ENCODE measurements at regions not wholly inside any gene's neighbourhood (a gene's known extent, or its start where the extent isn't known, plus 50 kb on each side); places are given as distances from the start of the nearest gene placed in this dataset.
"Not testable (repeated sequence)": the region's sequence is repeated elsewhere in the genome, so short reads cannot be mapped to it uniquely, and the experiment has no call there.

DNA sequence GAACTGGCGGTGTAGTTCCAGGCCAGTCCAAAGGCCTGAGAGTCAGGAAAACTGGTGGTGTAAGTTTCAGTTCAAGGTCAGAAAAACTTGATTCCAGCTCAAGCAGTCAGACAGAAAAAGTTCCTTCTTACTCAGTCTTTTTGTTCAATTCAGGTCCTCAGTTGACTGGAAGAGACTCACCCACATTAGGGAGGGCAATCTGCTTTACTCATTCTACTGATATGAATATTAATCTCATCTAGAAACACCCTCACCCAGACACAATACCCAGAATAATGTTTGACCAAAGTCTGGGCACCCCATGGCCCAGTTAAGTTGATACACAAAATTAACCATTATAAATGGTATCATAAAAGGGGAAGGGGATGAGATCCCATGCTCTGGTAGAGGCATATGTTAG is 50.1 kb upstream of the LTA4H start:
- TF ChIP-seq, protein P1, sequence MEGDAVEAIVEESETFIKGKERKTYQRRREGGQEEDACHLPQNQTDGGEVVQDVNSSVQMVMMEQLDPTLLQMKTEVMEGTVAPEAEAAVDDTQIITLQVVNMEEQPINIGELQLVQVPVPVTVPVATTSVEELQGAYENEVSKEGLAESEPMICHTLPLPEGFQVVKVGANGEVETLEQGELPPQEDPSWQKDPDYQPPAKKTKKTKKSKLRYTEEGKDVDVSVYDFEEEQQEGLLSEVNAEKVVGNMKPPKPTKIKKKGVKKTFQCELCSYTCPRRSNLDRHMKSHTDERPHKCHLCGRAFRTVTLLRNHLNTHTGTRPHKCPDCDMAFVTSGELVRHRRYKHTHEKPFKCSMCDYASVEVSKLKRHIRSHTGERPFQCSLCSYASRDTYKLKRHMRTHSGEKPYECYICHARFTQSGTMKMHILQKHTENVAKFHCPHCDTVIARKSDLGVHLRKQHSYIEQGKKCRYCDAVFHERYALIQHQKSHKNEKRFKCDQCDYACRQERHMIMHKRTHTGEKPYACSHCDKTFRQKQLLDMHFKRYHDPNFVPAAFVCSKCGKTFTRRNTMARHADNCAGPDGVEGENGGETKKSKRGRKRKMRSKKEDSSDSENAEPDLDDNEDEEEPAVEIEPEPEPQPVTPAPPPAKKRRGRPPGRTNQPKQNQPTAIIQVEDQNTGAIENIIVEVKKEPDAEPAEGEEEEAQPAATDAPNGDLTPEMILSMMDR (IDR thresholded peaks at IDR 0.05) = no peak
- no peaks in the 10 kb centered on the region for H3K9me3 ChIP-seq (ENCODE audit: control insufficient read depth, low read length)
- H3K9ac ChIP-seq = no peak overlapping the region
- H3K4me1 ChIP-seq = no peaks in the 10 kb centered on the region
- no peaks in the 10 kb centered on the region for H3K79me2 ChIP-seq
- H3K4me2 ChIP-seq (ENCODE audit: low read length) = no peak overlapping the region
- no peaks in the 10 kb centered on the region for H3K36me3 ChIP-seq (ENCODE audit: control insufficient read depth, insufficient read depth, low read length)
- no peaks in the 10 kb centered on the region for H3K27me3 ChIP-seq (ENCODE audit: control insufficient read depth, insufficient read depth, low read length)
- H3K27ac ChIP-seq = no peak overlapping the region
- no peak overlapping the region for H2AFZ ChIP-seq
- no peak overlapping the region for H3K4me3 ChIP-seq (ENCODE audit: low read depth, low read length)

DNA sequence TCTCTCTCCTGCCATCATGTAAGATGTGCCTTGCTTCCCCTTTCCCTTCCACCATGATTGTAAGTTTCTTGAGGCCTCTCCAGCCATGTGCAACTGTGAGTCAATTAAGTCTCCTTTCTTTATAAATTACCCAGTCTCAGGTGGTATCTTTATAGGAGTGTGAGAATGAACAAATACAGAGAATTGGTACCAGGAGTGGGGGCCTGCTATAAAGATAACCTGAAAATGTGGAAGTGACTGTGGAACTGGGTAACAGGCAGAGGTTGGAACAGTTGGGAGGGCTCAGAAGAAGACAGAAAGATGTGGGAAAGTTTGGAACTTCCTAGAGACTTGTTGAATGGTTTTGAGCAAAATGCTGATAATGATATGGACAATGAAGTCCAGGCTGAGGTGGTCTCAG is 50.8 kb upstream of the LTA4H start:
- H3K9me3 ChIP-seq (ENCODE audit: control insufficient read depth, low read length) = not testable (repeated sequence)

DNA sequence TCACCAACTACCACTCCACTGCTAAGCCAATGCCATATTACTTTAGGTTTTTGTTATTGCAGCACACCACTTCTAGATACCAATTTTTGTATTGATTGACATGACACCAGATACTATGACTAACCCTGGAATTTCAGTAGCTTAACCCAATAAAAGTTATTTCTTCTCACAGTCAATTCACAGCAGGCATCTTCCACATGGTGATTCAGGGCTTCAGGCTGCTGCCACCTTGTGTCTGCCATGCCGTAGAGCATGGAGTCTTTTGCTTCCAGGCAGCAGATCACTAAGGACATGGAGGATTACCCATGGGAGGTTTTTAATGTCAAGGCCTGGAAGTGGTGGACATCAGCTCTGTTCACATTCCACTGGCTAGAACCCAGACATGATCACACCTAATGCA is 56.4 kb upstream of the LTA4H start:
- no peaks in the 10 kb centered on the region for H3K36me3 ChIP-seq (ENCODE audit: control insufficient read depth, insufficient read depth, low read length)
- TF ChIP-seq, protein P1 (IDR thresholded peaks at IDR 0.05) = no peak
- no peak overlapping the region for H3K27ac ChIP-seq
- no peak overlapping the region for H2AFZ ChIP-seq
- H3K4me3 ChIP-seq (ENCODE audit: low read depth, low read length) = no peak overlapping the region
- no peaks in the 10 kb centered on the region for H3K79me2 ChIP-seq
- H3K9ac ChIP-seq = no peak overlapping the region
- H3K4me2 ChIP-seq (ENCODE audit: low read length) = no peak overlapping the region
- no peaks in the 10 kb centered on the region for H3K9me3 ChIP-seq (ENCODE audit: control insufficient read depth, low read length)
- no peaks in the 10 kb centered on the region for H3K27me3 ChIP-seq (ENCODE audit: control insufficient read depth, insufficient read depth, low read length)
- no peaks in the 10 kb centered on the region for H3K4me1 ChIP-seq

More for the DNA sequence above, 50.8 kb upstream of the LTA4H start:
- H3K4me1 ChIP-seq; H3K79me2 ChIP-seq; H3K4me2 ChIP-seq (ENCODE audit: low read length); H3K36me3 ChIP-seq (ENCODE audit: control insufficient read depth, insufficient read depth, low read length); H3K27me3 ChIP-seq (ENCODE audit: control insufficient read depth, insufficient read depth, low read length); H3K9ac ChIP-seq; H3K4me3 ChIP-seq (ENCODE audit: low read depth, low read length); H3K27ac ChIP-seq; H2AFZ ChIP-seq: not testable (repeated sequence)

DNA sequence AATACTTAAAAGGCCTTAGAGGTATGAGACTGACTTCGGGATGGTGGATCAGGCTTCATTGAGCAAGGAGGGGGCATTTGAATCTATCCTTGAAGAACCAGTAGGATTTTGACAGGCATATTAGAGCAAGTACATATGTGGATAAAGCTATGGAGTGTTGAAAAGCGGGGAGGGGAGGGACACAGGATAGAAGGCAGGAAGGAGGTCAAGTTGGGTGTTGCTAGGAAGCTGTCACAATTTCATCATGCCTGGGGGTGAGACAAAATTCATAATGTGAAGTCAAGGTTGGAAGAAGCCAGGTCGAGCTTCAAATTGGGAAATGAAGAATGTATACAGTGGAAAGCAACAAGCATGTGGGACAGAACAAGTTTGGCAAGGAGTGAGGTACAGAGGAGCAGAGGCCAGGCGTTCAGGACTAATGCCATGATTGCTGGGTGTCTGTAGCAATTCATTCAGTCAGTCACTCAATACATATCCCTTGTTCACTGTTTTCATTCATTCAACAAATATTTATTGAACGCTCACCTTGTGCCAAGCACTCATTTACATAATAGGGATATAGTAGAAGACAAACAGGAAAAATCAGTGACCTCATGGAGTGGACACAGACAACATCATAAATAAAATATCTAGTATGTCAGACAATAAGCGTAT is 58.3 kb upstream of the LTA4H start:
- H3K4me3 ChIP-seq (ENCODE audit: low read depth, low read length) = no peak overlapping the region
- H3K27ac ChIP-seq = no peak overlapping the region
- H2AFZ ChIP-seq = peak overlapping the region; percentile 7
- no peak overlapping the region for H3K9ac ChIP-seq
- H3K4me1 ChIP-seq = no peaks in the 10 kb centered on the region
- no peaks in the 10 kb centered on the region for H3K36me3 ChIP-seq (ENCODE audit: control insufficient read depth, insufficient read depth, low read length)
- no peaks in the 10 kb centered on the region for H3K27me3 ChIP-seq (ENCODE audit: control insufficient read depth, insufficient read depth, low read length)
- H3K9me3 ChIP-seq (ENCODE audit: control insufficient read depth, low read length) = no peaks in the 10 kb centered on the region
- H3K4me2 ChIP-seq (ENCODE audit: low read length) = no peak overlapping the region
- TF ChIP-seq, protein P1 (IDR thresholded peaks at IDR 0.05) = no peak
- no peaks in the 10 kb centered on the region for H3K79me2 ChIP-seq

DNA sequence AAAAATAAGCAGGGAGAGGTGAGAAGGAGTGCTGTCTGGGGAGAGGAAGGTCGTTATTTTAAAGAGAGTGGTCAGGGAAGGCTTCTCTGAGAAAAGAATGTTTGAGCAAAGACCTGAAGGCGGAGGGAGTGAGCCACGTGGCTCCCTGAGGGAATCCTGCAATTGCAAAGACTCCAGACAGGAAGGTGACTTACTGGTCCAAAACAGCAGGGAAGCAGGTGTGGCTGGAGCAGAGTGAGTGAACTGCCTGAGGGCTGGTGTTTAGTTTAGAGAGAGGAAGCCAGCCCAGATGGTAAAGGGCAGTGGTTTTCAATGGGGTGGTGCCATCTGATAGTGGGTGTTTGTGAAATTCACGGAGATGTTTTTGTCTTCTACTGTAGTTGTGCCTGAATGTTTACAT is 58.8 kb upstream of the LTA4H start:
- no peak overlapping the region for H3K4me3 ChIP-seq (ENCODE audit: low read depth, low read length)
- no peak overlapping the region for H3K4me2 ChIP-seq (ENCODE audit: low read length)
- H3K9me3 ChIP-seq (ENCODE audit: control insufficient read depth, low read length) = no peaks in the 10 kb centered on the region
- TF ChIP-seq, protein P1 (IDR thresholded peaks at IDR 0.05) = no peak
- H3K4me1 ChIP-seq = no peaks in the 10 kb centered on the region
- H3K36me3 ChIP-seq (ENCODE audit: control insufficient read depth, insufficient read depth, low read length) = no peaks in the 10 kb centered on the region
- H3K27ac ChIP-seq = no peak overlapping the region
- H3K27me3 ChIP-seq (ENCODE audit: control insufficient read depth, insufficient read depth, low read length) = no peaks in the 10 kb centered on the region
- H3K9ac ChIP-seq = no peak overlapping the region
- H2AFZ ChIP-seq = peak overlapping the region; percentile 7
- no peaks in the 10 kb centered on the region for H3K79me2 ChIP-seq

All from parathyroid adenoma (tissue), 2 donors.